ENCODE measurements at regions not wholly inside any gene's neighbourhood (a gene's known extent, or its start where the extent isn't known, plus 50 kb on each side); places are given as distances from the start of the nearest gene placed in this dataset.

GRCh38 chr18:40980171-40980570 lies 974.9 kb upstream of the PIK3C3 start:
- Mint-ChIP-seq H3K36me3 (ENCODE audit: low read depth) (no peaks in the 10 kb centered on the region), H3K9me3 (ENCODE audit: insufficient read depth) (peaks cover 8% of the 10 kb centered on the region), H3K4me3 (no peak overlapping the region), H3K4me1 (ENCODE audit: low read depth) (no peaks in the 10 kb centered on the region), H3K27ac (no peak overlapping the region), H3K27me3 (ENCODE audit: low read depth) (no peaks in the 10 kb centered on the region)
- POLR2A ChIA-PET = no interaction called here
- CTCF ChIA-PET = no interaction called here
- DNase-seq = no peak
- ATAC-seq = no peak

DNA sequence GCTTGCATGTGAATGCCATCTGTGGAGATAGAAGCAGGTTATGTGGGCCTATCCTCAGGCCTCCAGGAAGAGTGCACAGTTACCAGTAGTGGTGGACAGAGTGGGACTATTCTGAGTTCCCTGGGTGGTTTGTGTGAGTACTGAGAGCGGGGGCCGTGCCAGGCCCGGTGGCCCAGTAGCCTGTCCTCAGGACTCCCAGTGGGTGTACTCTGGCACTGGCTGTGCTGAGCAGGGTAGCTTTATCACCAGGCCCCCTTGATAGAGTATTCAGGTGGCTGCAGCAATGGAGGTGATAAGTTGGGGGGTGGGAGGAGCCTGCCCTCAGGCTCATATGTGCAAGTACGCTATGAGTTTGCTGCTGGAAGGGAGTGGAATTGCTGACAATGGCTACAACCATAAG lies 979.0 kb upstream of the PIK3C3 start:
- Mint-ChIP-seq H3K27ac (no peak overlapping the region), H3K4me3 (no peak overlapping the region), H3K27me3 (ENCODE audit: low read depth) (no peaks in the 10 kb centered on the region), H3K9me3 (ENCODE audit: insufficient read depth) (peaks cover 31% of the 10 kb centered on the region), H3K36me3 (ENCODE audit: low read depth) (no peaks in the 10 kb centered on the region), H3K4me1 (ENCODE audit: low read depth) (no peaks in the 10 kb centered on the region)
- ChIA-PET CTCF (no interaction called here), POLR2A (no interaction called here)
- no peak for ATAC-seq
- DNase-seq = no peak

DNA sequence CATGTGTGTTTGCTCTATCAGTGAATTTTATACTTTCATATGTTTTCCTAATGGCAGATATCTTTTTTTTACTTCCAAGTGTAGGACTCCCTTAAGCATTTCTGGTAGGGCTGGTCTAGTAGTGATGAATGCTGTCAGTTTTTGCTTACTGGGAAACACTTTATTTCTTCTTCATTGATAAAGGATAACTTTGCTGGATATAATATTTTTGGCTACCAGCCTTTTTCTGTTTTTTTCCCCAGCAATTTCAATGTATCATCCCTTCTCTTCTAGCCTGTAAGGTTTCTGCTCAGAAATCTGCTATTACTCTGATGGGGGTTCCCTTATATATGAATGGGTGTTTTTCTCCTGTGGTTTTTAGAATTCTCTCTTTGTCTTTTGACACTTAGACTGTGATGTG lies 980.6 kb upstream of the PIK3C3 start:
- no peak overlapping the region for H3K4me3 Mint-ChIP-seq
- no peaks in the 10 kb centered on the region for H3K27me3 Mint-ChIP-seq (ENCODE audit: low read depth)
- H3K36me3 Mint-ChIP-seq (ENCODE audit: low read depth) = no peaks in the 10 kb centered on the region
- CTCF ChIA-PET = no interaction called here
- POLR2A ChIA-PET = no interaction called here
- no peaks in the 10 kb centered on the region for H3K4me1 Mint-ChIP-seq (ENCODE audit: low read depth)
- no peak overlapping the region for H3K27ac Mint-ChIP-seq
- ATAC-seq (no peak), DNase-seq (no peak)
- H3K9me3 Mint-ChIP-seq (ENCODE audit: insufficient read depth) = peaks cover 31% of the 10 kb centered on the region

- Mint-ChIP-seq H3K27ac (no peak overlapping the region), H3K4me1 (ENCODE audit: low read depth) (no peaks in the 10 kb centered on the region), H3K9me3 (ENCODE audit: insufficient read depth) (peaks cover 12% of the 10 kb centered on the region), H3K4me3 (no peak overlapping the region), H3K27me3 (ENCODE audit: low read depth) (no peaks in the 10 kb centered on the region), H3K36me3 (ENCODE audit: low read depth) (no peaks in the 10 kb centered on the region)
- ChIA-PET POLR2A (no interaction called here), CTCF (no interaction called here)
- ATAC-seq (no peak), DNase-seq (no peak)
These were observed 992.2 kb upstream of the PIK3C3 start for GRCh38 chr18:40962784-40963183.

GRCh38 chr18:40957533-40958070 lies 997.4 kb upstream of the PIK3C3 start:
- no peak for DNase-seq
- no peaks in the 10 kb centered on the region for H3K4me1 Mint-ChIP-seq (ENCODE audit: low read depth)
- H3K27me3 Mint-ChIP-seq (ENCODE audit: low read depth) = no peaks in the 10 kb centered on the region
- ChIA-PET POLR2A (no interaction called here), CTCF (no interaction called here)
- H3K4me3 Mint-ChIP-seq = no peak overlapping the region
- H3K36me3 Mint-ChIP-seq (ENCODE audit: low read depth) = no peaks in the 10 kb centered on the region
- no peak for ATAC-seq
- no peak overlapping the region for H3K27ac Mint-ChIP-seq
- peaks cover 9% of the 10 kb centered on the region for H3K9me3 Mint-ChIP-seq (ENCODE audit: insufficient read depth)

DNA sequence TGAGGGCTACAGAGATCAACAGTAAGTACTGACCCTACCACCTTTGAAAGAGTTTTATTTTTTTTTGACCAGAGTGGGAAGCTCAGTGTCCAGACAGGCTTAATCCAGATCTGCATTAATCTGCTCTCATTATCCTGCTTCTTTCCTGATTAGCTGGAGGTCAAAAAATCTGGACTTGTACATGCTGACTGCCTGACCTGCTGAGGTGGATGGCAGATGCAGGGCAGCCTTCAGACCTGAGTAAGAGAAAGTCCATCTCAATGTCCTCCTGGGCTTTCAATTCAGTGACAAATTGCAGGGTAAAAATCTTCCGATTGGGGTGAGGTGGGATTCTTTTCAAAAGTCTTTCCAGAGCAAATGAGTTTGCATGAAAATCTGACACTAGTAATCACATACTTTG lies 998.8 kb upstream of the PIK3C3 start:
- ATAC-seq (no peak), DNase-seq (no peak)
- CTCF ChIA-PET = no interaction called here
- Mint-ChIP-seq H3K4me1 (ENCODE audit: low read depth) (no peaks in the 10 kb centered on the region), H3K9me3 (ENCODE audit: insufficient read depth) (peaks cover 9% of the 10 kb centered on the region), H3K4me3 (no peak overlapping the region), H3K36me3 (ENCODE audit: low read depth) (no peaks in the 10 kb centered on the region), H3K27me3 (ENCODE audit: low read depth) (no peaks in the 10 kb centered on the region), H3K27ac (no peak overlapping the region)
- POLR2A ChIA-PET = no interaction called here

DNA sequence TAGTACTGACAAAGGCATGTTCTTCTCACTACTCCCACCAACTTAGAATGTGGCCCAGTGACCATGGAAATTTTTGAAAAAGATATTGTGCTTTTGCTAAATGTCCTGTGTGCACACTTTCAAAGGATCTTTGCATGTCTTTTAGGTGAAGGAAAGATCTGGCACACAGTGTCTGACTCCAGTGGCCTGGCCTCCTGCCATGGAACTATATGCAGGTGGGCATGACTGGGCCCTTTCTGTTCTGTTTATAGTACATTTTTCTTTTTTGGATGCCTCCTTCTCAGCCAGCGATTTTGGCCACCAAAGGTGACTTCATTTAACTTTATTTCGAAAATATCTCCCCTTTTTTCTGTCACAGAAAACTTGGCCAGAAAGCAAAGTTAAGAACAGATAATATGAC lies 999.7 kb upstream of the PIK3C3 start:
- H3K27me3 Mint-ChIP-seq (ENCODE audit: low read depth) = no peaks in the 10 kb centered on the region
- no peak overlapping the region for H3K27ac Mint-ChIP-seq
- ChIA-PET CTCF (no interaction called here), POLR2A (no interaction called here)
- H3K36me3 Mint-ChIP-seq (ENCODE audit: low read depth) = no peaks in the 10 kb centered on the region
- no peak overlapping the region for H3K4me3 Mint-ChIP-seq
- DNase-seq = no peak
- no peak for ATAC-seq
- H3K4me1 Mint-ChIP-seq (ENCODE audit: low read depth) = no peaks in the 10 kb centered on the region
- H3K9me3 Mint-ChIP-seq (ENCODE audit: insufficient read depth) = peaks cover 9% of the 10 kb centered on the region

GRCh38 chr18:40949114-40949950 lies 1005.7 kb upstream of the PIK3C3 start:
- no peak overlapping the region for H3K27ac Mint-ChIP-seq
- no peaks in the 10 kb centered on the region for H3K4me1 Mint-ChIP-seq (ENCODE audit: low read depth)
- no peaks in the 10 kb centered on the region for H3K27me3 Mint-ChIP-seq (ENCODE audit: low read depth)
- ChIA-PET CTCF (no interaction called here), POLR2A (no interaction called here)
- no peak overlapping the region for H3K4me3 Mint-ChIP-seq
- no peaks in the 10 kb centered on the region for H3K9me3 Mint-ChIP-seq (ENCODE audit: insufficient read depth)
- no peaks in the 10 kb centered on the region for H3K36me3 Mint-ChIP-seq (ENCODE audit: low read depth)
- no peak for ATAC-seq
- DNase-seq = no peak

- no peak overlapping the region for H3K4me3 Mint-ChIP-seq
- H3K27me3 Mint-ChIP-seq (ENCODE audit: low read depth) = no peaks in the 10 kb centered on the region
- ATAC-seq (no peak), DNase-seq (no peak)
- no peaks in the 10 kb centered on the region for H3K4me1 Mint-ChIP-seq (ENCODE audit: low read depth)
- ChIA-PET POLR2A (no interaction called here), CTCF (no interaction called here)
- H3K9me3 Mint-ChIP-seq (ENCODE audit: insufficient read depth) = peaks cover 4% of the 10 kb centered on the region
- H3K27ac Mint-ChIP-seq = no peak overlapping the region
- no peaks in the 10 kb centered on the region for H3K36me3 Mint-ChIP-seq (ENCODE audit: low read depth)
These were observed 1010.5 kb upstream of the PIK3C3 start for GRCh38 chr18:40944576-40944975.

GRCh38 chr18:40939656-40940515 lies 1015.1 kb upstream of the PIK3C3 start:
- no peaks in the 10 kb centered on the region for H3K36me3 Mint-ChIP-seq (ENCODE audit: low read depth)
- no peaks in the 10 kb centered on the region for H3K27me3 Mint-ChIP-seq (ENCODE audit: low read depth)
- ATAC-seq = no peak
- no peaks in the 10 kb centered on the region for H3K4me1 Mint-ChIP-seq (ENCODE audit: low read depth)
- ChIA-PET POLR2A (no interaction called here), CTCF (no interaction called here)
- DNase-seq = no peak
- H3K4me3 Mint-ChIP-seq = no peak overlapping the region
- H3K9me3 Mint-ChIP-seq (ENCODE audit: insufficient read depth) = peaks cover 8% of the 10 kb centered on the region
- H3K27ac Mint-ChIP-seq = no peak overlapping the region

DNA sequence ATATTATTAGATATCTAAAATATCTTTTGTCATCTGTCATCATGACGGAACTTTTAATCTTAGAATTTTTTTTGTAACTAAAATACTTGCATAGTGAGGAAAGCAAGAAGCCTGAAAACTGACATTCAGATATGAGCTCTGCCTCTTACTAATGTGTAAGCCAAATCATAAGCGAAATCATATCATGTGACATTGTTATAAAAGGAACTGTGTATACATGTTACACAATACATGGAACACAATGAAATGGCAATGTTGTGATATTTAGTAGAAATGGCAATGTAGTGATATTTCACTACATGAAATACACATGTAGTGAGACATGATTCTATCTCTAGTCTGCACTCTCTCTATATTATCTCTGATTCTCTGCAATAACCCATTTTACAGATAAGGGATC lies 1016.4 kb upstream of the PIK3C3 start:
- CTCF ChIA-PET = no interaction called here
- no peaks in the 10 kb centered on the region for H3K27me3 Mint-ChIP-seq (ENCODE audit: low read depth)
- ATAC-seq = no peak

GRCh38 chr18:40937386-40937785 lies 1017.6 kb upstream of the PIK3C3 start:
- Mint-ChIP-seq H3K36me3 (ENCODE audit: low read depth) (no peaks in the 10 kb centered on the region), H3K4me1 (ENCODE audit: low read depth) (no peaks in the 10 kb centered on the region), H3K27me3 (ENCODE audit: low read depth) (no peaks in the 10 kb centered on the region), H3K9me3 (ENCODE audit: insufficient read depth) (peaks cover 4% of the 10 kb centered on the region), H3K27ac (no peak overlapping the region), H3K4me3 (no peak overlapping the region)
- CTCF ChIA-PET = no interaction called here
- POLR2A ChIA-PET = no interaction called here
- DNase-seq (no peak), ATAC-seq (no peak)

More for the DNA sequence above, 1016.4 kb upstream of the PIK3C3 start:
- POLR2A ChIA-PET = no interaction called here
- H3K4me1 Mint-ChIP-seq (ENCODE audit: low read depth) = no peaks in the 10 kb centered on the region
- no peak overlapping the region for H3K27ac Mint-ChIP-seq
- H3K36me3 Mint-ChIP-seq (ENCODE audit: low read depth) = no peaks in the 10 kb centered on the region
- peaks cover 4% of the 10 kb centered on the region for H3K9me3 Mint-ChIP-seq (ENCODE audit: insufficient read depth)
- DNase-seq = no peak
- no peak overlapping the region for H3K4me3 Mint-ChIP-seq
